Peyer's patch (tissue), 4 donors: ENCODE measurements at regions not wholly inside any gene's neighbourhood (a gene's known extent, or its start where the extent isn't known, plus 50 kb on each side); places are given as distances from the start of the nearest gene placed in this dataset.

Experiments used
- DNase-seq, 3 donors: peaks; one replicate each; pipeline ENCODE4 v3.0.0-alpha.2; 2017 to 2019
- H3K27ac ChIP-seq, 4 donors: fragments of 200-600 bp; sonication (generic); one replicate each; pipeline ENCODE4 v1.5.1; 2016 to 2019
- H3K27me3 ChIP-seq, 2 donors: fragments of 200-600 bp; sonication (generic); one replicate each; pipeline ENCODE4 v1.5.1; 2019
- H3K36me3 ChIP-seq, 3 donors: fragments of 200-600 bp; sonication (generic); one replicate each; pipeline ENCODE4 v1.5.1; 2016 to 2019
- H3K4me1 ChIP-seq, 4 donors: fragments of 200-600 bp; sonication (generic); one replicate each; pipeline ENCODE4 v1.5.1; 2016 to 2019
- H3K4me3 ChIP-seq, 4 donors: fragments of 200-600 bp; sonication (generic); 1 replicate in 3 of 4; 2 replicates in 1 of 4; pipeline ENCODE4 v1.5.1; 2016 to 2019; ENCODE audit warnings: mild to moderate bottlenecking in 1 of 4
- H3K9me3 ChIP-seq, 4 donors: fragments of 200-600 bp; sonication (generic); one replicate each; pipeline ENCODE4 v1.5.1; 2016 to 2019; ENCODE audit warnings: mild to moderate bottlenecking in 1 of 4
- POLR2A ChIP-seq, 2 donors: fragments of 450-650 bp; IDR thresholded peaks; one replicate each; pipeline ENCODE4 v1.5.1; 2017; ENCODE audit warnings: antibody characterized with exemption in 2 of 2, mild to moderate bottlenecking in 2 of 2, moderate library complexity in 2 of 2
- TF ChIP-seq, protein P1 (sequence below), 6 experiments: fragments of 450-650 bp in 4 of 6; fragments of 200-600 bp in 2 of 6; sonication (generic) in 1 of 6; IDR thresholded peaks; one replicate each; pipeline ENCODE4 v1.5.1; 2017 to 2019; ENCODE audit warnings: antibody characterized with exemption in 6 of 6, mild to moderate bottlenecking in 3 of 6, moderate library complexity in 1 of 6

- Histone ChIP-seq H3K4me1 (no peaks in the 10 kb centered on the region), H3K9me3 (no peaks in the 10 kb centered on the region), H3K36me3 (no peaks in the 10 kb centered on the region), H3K27ac (no peak overlapping the region), H3K4me3 (no peak overlapping the region), H3K27me3 (no peaks in the 10 kb centered on the region)
- no peak for DNase-seq
- TF ChIP-seq, protein P1, sequence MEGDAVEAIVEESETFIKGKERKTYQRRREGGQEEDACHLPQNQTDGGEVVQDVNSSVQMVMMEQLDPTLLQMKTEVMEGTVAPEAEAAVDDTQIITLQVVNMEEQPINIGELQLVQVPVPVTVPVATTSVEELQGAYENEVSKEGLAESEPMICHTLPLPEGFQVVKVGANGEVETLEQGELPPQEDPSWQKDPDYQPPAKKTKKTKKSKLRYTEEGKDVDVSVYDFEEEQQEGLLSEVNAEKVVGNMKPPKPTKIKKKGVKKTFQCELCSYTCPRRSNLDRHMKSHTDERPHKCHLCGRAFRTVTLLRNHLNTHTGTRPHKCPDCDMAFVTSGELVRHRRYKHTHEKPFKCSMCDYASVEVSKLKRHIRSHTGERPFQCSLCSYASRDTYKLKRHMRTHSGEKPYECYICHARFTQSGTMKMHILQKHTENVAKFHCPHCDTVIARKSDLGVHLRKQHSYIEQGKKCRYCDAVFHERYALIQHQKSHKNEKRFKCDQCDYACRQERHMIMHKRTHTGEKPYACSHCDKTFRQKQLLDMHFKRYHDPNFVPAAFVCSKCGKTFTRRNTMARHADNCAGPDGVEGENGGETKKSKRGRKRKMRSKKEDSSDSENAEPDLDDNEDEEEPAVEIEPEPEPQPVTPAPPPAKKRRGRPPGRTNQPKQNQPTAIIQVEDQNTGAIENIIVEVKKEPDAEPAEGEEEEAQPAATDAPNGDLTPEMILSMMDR (IDR thresholded peaks at IDR 0.05): no peak
- TF ChIP-seq POLR2A (IDR thresholded peaks at IDR 0.05): no peak
Measured at GRCh38 chr4:137312257-137312656, 220.0 kb downstream of the PCDH18 start.

DNA sequence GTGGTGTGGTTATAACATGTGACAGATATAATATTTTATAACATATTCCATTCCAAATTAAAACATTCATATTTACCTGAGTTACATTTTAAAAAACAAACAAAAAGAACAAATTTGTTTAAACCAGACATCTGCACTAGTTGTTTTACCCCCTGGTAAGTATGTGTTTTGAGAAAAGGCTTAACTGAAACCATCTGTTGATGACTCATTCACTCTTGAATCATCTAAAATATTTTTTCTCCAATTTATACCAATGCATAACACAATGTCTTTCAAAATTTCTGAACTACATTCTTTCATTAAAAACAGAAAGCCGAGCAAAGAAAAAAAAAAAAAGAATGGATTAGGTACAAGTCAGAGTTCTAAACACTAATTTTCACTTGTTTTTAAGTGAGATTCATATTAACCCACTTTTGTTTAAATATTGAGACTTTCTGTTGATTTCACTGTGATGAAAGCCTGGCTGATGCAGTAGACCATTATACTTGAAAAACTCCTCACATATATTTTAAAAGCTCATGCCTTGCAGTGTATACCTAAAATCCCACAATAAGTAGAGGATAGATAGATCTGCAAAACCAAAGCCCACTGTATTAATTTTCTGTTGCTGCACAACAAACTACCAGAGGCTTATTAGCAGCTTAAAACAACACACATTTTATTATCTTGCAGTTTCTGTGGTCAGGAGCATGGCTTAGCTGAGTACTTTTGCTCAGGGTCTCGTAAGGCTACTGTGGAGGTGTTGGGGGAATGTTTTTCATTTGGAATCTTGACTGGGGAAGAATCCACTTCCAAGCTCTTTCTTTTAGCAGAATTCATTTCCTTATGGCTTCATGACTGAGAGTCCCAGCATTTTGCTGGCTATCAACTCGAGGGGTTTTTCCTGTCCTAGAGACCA is 221.5 kb downstream of the PCDH18 start:
- Histone ChIP-seq H3K4me3 (no peak overlapping the region), H3K27me3 (no peaks in the 10 kb centered on the region), H3K4me1 (no peaks in the 10 kb centered on the region), H3K9me3 (no peaks in the 10 kb centered on the region), H3K36me3 (no peaks in the 10 kb centered on the region), H3K27ac (no peak overlapping the region)
- no peak for DNase-seq
- no peak for TF ChIP-seq POLR2A (IDR thresholded peaks at IDR 0.05)
- TF ChIP-seq, protein P1 (IDR thresholded peaks at IDR 0.05): no peak

DNA sequence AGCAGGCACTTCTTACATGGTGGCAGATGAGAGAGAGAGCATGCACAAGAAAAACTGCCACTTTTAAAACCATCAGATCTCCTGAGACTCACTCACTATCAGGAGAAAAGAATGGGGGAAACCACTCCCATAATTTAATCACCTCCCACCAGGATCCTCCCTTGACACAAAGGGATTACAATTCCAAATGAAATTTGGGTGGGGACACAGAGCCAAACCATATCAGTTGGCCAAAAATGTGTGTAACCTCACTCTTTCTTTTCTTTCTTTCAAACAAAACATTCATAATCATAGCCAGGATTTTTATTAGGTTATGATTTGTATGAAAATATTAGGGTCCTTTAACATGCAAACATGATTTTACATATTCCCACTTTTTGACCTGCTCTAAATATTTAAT is 222.1 kb downstream of the PCDH18 start:
- no peak for DNase-seq
- Histone ChIP-seq H3K4me1 (no peaks in the 10 kb centered on the region), H3K27ac (no peak overlapping the region), H3K9me3 (no peaks in the 10 kb centered on the region), H3K4me3 (no peak overlapping the region), H3K36me3 (no peaks in the 10 kb centered on the region), H3K27me3 (no peaks in the 10 kb centered on the region)
- TF ChIP-seq, protein P1 (IDR thresholded peaks at IDR 0.05): no peak
- TF ChIP-seq POLR2A (IDR thresholded peaks at IDR 0.05): no peak

DNA sequence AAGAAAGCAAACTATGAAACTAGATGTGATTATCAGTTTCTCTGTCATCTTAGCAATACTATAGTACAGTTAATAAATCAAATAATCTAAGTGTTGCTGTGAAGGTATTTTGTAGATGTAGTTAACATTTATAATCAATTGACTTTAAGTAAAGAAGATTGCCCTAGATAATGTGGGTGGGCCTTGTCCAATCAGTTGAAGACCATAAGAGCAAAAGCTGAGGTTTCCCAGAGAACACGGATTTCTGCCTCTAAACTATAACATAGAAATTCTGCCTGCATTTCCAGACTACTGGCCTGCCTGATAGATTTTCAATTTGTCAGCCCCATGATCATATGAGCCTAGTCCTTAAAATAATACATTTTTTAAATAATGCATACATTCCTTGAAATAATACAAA is 222.9 kb downstream of the PCDH18 start:
- H3K4me3 ChIP-seq: no peak overlapping the region
- TF ChIP-seq POLR2A (IDR thresholded peaks at IDR 0.05): no peak
- TF ChIP-seq, protein P1 (IDR thresholded peaks at IDR 0.05): no peak
- H3K27me3 ChIP-seq: no peaks in the 10 kb centered on the region
- H3K36me3 ChIP-seq: no peaks in the 10 kb centered on the region
- no peaks in the 10 kb centered on the region for H3K9me3 ChIP-seq
- no peaks in the 10 kb centered on the region for H3K4me1 ChIP-seq
- DNase-seq: no peak
- no peak overlapping the region for H3K27ac ChIP-seq

- H3K9me3 ChIP-seq: no peaks in the 10 kb centered on the region
- no peak overlapping the region for H3K4me3 ChIP-seq
- no peaks in the 10 kb centered on the region for H3K36me3 ChIP-seq
- no peaks in the 10 kb centered on the region for H3K4me1 ChIP-seq
- no peaks in the 10 kb centered on the region for H3K27me3 ChIP-seq
- DNase-seq: no peak
- no peak for TF ChIP-seq POLR2A (IDR thresholded peaks at IDR 0.05)
- TF ChIP-seq, protein P1 (IDR thresholded peaks at IDR 0.05): no peak
- H3K27ac ChIP-seq: no peak overlapping the region
Measured at GRCh38 chr4:137307806-137308205, 224.5 kb downstream of the PCDH18 start.
